HG03457 (cell line): ENCODE measurements at regions not wholly inside any gene's neighbourhood (a gene's known extent, or its start where the extent isn't known, plus 50 kb on each side); places are given as distances from the start of the nearest gene placed in this dataset.
"Not testable (repeated sequence)": the region's sequence is repeated elsewhere in the genome, so short reads cannot be mapped to it uniquely, and the experiment has no call there.

Source experiments
- ATAC-seq: cut with Tn5 transposase; IDR thresholded peaks from one replicate; pipeline ENCODE4 v1.9.1; 2021; ENCODE audit warnings: moderate number of reproducible peaks; ENCODE audit not compliant: unreplicated experiment

DNA sequence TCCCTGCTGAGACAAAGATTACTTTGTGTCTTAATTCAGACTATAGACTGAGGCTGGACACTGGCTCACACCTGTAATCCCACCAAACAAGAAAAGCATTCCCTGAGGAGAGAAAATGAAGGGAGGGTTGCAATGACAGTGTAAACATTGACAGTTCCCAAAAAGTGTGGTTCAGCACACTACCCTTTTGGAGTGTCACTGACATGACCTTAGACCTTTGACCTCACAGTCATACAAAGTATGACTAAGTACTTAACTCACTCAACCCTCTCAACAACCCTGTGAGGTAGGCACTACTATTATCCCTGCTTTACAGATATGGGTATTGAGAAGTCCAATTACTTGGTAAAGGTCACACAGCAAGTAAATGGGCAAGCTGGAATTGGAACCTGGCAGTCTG is 341.7 kb downstream of the LRRC3B start:
- ATAC-seq, result no peak

DNA sequence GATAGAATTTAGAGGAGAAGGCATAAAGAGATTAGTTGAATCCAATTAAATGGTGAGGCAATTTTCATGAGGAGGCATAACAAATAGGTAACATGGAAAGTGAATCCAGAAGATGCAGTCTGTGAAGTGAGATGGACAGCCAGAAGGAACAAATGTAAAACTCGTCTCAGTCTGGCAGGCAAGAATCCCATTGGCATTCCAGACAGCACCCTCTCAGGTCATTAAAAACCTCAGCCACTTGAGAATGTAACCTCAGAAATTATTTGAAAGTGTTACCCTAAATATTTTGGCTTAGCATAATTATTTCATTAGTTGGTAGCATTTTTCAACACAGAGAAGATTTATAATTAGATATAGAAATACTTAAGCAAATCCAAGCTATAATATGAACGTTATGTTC is 342.3 kb downstream of the LRRC3B start:
- no peak for ATAC-seq

GRCh38 chr3:26967501-26967900 is 344.9 kb downstream of the LRRC3B start:
- ATAC-seq, result no peak

DNA sequence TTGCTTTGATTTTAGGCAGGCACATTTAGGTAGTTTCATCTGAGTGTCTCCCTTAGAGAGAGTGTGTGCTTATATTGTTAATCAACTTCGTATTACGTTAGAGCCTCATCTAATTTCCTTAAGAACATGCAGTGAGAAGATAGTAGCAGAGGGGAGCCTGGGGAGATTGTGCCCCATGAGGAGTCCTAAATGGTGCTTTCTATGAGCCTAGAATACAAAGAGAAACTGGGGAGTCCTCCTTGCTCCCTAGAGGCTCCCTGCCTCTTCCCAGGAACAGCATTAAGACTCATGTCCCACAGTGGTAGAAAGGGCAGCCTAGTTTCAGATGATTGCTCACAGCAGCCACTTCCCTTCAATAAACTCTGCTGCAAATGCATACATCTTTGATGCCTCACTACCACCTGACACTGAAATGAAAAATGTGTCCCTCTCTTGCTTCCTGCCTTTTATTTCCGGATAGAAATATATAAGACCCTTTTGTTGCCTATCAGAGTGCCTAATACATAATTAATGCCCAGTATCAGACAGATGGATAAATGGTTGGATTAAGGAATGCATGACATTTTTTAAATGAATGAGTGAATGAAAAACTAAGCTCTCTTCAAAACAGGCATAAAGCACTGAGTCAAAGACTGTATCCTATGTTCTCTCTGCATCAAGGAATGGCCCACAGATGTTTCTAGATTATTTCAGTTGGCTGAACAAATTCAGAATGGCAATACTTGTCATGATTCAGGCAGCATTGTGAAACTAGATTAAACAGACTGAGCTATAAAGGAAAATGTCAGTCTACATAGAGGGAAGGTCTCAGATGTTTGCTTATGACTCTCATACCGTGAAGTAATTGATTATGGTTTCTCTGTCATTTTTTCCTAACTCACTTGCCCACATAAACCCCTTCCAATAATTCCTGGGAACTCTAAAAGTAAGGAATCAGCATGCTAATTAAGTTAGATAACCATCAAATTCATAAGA is 362.1 kb downstream of the LRRC3B start:
- no peak for ATAC-seq

DNA sequence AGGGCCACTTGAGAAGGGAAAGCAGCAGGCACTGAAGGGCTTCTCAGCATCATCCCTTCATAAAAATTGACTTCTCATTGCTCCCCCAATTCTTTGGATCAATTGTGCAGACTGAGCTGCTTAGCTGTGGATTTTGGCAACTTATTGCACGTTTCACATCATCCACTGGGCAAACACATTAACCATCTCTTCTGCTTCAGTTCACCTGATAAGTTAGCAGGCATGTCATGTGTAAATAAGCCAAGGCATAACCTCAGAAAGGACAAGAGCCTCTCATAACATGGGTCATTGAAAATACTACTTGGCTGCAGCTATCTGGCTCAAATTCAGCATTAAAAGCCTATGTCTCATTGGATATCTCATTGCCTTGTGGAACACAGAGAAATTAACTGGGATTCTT is 366.5 kb downstream of the LRRC3B start:
- ATAC-seq, result no peak

GRCh38 chr3:26997226-26997625 is 372.0 kb downstream of the NEK10 start:
- ATAC-seq, result no peak

DNA sequence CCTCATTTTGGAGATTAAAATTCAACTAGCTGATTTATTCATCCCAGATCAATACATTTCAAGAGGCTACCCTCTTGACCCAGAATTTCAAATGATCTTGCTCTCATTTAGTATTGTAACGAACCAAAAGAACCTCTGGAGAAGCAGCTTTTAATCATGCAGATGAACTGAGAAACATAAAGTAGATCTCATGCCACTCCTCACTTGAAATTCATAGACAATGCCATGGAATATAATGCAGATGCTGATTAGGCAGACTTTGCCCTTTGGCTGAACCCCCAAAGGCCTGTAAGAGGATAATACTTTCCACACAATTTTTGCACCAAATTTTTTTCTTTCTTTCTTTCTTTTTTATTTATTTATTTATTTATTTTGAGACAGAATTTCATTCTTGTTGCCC is 358.3 kb downstream of the NEK10 start:
- ATAC-seq, result no peak

DNA sequence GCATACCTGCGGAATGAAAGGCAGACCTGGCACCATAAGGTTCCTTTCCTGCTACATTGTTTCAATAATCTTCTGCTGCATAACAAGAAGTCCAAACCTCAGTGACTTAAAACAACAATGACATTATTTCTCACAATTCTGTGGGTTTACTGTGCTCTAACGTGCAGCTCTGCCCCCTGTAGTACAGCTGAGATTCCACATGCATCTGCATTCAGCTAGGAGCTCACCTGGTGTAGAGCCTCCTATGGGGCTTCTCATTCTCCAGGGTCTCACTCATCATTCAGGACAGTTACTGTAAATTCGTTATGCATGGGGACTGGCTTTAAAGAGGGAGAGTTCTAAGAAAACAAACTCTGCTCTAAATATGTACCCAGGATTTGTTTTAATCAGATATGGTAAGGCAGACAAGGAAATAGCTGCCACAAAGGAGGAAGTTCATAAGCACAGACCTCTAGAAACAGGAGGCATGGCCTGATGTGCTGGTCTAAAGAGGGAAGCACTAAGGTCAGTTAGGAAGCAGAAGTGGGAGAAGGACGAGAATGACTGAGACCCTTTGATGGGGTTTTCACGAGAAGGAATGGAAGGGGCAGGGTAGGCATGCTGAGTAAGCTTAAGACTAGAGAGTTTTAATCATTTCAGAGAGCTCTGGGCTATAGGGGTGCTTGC is 347.0 kb downstream of the NEK10 start:
- no peak for ATAC-seq

- no peak for ATAC-seq
Measured at GRCh38 chr3:27024493-27024892, 344.7 kb downstream of the NEK10 start.

- ATAC-seq, result no peak
Measured at GRCh38 chr3:27025718-27026117, 343.5 kb downstream of the NEK10 start.

DNA sequence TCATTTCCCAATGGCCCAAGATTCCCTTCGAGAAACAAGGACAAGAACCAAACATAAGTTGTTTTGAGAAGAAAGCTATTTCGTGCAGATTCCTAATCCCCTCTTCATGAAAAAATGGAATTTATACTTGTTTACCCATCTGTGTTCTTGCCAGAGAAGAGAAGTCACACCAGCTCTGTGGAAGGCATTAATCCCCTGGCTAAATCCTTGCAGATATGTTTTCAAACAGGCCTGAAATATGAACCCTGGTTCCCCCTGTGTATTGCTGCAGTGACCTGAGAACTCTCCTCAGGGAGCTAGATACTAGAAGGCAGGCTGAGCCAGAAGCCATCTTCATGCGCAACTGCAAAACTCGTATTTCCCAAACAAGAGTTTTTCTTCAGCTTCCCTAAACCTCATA is 337.7 kb downstream of the NEK10 start:
- ATAC-seq, result no peak

DNA sequence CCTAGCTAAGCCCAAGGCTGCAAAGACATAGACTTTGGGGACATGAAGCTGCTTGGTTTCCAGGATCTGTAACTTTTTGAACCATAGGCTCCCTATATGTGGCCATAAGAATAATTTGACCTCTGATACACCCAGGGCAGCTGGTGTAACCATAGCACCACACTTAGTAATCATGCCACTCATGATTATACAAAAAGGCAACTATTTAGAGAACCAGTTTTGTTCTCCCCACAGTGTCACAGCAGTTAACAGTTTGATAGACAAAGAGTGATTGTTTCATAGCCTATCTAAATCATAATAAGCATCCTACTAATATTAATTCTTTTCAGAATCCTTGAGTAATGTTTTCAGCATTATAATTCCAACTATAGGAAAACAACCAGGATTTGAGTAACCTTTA is 334.9 kb downstream of the NEK10 start:
- no peak for ATAC-seq

- no peak for ATAC-seq
Measured at GRCh38 chr3:27040674-27041073, 328.5 kb downstream of the NEK10 start.

DNA sequence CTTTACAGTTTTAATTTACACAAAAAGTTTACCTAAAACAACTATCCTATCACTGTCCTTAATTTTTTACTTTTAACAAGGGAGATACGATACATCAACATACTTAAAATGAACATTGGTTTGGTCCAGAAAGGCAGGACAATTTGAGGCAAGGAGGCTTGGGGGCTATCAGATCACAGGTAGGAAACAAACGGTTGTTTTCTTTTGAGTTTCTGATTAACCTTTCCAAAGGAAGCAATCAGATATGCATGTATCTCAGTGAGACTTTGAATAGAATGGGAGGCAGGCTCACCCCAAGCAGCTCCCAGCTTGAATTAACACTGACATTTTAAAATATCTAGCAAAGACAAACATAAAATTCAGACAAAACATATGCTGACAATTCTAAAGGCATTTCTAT is 326.6 kb downstream of the NEK10 start:
- ATAC-seq, result not testable (repeated sequence)

- ATAC-seq, result no peak
Measured at GRCh38 chr3:27043328-27043955, 325.7 kb downstream of the NEK10 start.

GRCh38 chr3:27044931-27045481 is 324.2 kb downstream of the NEK10 start:
- ATAC-seq, result no peak

- no peak for ATAC-seq
Measured at GRCh38 chr3:27046351-27046750, 322.8 kb downstream of the NEK10 start.

- ATAC-seq, result no peak
Measured at GRCh38 chr3:27049792-27050191, 319.4 kb downstream of the NEK10 start.

DNA sequence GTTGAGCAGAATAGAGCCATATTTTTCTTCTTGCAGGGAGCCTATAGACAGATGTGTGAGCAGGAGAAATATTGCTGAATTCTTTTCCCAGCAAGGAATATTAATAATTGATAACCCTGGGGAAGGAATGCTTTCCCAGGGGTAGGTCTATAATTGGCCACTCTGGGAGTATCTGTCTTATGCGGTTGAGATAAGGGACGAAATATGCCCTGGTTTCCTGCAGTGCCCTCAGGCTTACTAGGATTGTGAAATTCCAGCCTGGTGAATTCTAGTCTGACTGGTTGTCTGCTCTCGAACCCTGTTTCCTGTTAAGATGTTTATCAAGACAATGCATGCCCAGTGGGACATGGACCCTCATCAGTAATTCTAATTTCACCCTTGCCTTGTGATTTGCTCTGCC is 317.7 kb downstream of the NEK10 start:
- not testable (repeated sequence) for ATAC-seq

DNA sequence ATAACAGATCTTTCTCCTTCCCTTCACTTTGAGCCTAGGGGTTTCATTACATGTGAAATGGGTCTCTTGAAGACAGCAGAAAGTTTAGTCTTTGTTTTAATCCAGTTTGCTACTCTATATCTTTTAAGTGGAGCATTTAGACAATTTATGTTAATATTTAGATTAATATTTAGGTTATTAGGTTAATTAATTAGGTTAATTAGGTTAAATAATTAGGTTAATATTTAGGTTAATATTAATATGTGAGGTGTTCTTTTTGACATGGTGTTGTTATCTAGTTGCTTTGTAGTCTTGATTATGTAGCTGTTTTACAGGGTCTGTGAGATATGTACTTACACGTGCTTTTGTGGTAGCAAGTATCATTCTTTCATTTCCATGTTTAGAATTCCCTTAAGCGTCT is 312.9 kb downstream of the NEK10 start:
- no peak for ATAC-seq

DNA sequence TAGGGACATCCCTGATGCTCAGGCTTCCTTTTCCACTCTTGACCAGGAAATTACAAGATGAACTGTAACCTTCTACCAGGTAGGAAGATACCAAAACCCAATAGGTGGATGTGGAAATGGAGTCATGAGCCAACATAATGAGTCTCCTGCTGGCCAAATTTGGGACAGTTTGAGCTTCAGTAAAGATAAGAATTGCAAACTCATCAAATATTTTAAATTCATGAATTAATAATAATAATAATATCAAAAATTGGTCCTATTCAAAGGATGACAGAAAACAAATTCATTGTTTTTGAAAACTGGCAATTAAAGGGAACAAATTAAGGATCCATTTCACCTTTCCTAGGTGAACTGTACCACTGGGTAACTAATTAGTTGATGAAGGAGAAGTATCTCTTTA is 309.7 kb downstream of the NEK10 start:
- ATAC-seq, result no peak
